ENCODE measurements at regions not wholly inside any gene's neighbourhood (a gene's known extent, or its start where the extent isn't known, plus 50 kb on each side); places are given as distances from the start of the nearest gene placed in this dataset.
"Not testable (repeated sequence)": the region's sequence is repeated elsewhere in the genome, so short reads cannot be mapped to it uniquely, and the experiment has no call there.

DNA sequence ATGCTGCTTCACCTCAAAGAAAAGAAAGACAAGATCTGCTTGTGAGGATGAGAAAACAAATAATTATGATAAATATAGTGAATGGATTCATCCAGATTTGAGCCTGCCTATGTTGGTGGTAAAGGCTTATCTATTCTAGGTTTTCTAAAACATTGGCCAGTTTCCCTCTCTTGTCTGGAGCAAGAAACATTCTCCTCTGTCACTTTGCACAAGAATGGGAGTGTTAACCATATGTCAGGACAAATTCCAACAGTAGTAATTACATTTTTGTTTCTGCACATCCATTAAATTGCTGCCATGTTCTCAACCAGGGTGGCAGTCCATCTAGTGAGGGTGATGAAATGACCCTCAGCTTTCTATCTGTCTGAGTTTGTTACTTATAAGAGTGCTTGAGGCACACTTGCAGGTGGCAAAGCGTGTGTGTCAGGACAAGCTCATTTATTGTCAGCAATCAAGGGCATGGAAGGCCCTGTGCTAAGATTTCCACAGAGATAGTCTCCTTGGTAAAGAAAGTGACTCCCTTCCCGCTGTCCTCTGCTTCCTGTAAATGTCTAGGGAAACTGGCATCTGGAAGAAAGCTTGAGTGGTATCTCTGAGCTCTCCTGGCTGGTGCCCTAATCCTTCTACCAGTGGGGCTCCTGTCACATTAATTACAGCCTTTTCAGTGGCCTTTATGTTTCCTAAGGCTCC, 502.1 kb upstream of the FLRT2 start:
- DNase-seq = no peak

- DNase-seq = no peak
Measured at GRCh38 chr14:85037411-85037810, 492.5 kb upstream of the FLRT2 start.

DNA sequence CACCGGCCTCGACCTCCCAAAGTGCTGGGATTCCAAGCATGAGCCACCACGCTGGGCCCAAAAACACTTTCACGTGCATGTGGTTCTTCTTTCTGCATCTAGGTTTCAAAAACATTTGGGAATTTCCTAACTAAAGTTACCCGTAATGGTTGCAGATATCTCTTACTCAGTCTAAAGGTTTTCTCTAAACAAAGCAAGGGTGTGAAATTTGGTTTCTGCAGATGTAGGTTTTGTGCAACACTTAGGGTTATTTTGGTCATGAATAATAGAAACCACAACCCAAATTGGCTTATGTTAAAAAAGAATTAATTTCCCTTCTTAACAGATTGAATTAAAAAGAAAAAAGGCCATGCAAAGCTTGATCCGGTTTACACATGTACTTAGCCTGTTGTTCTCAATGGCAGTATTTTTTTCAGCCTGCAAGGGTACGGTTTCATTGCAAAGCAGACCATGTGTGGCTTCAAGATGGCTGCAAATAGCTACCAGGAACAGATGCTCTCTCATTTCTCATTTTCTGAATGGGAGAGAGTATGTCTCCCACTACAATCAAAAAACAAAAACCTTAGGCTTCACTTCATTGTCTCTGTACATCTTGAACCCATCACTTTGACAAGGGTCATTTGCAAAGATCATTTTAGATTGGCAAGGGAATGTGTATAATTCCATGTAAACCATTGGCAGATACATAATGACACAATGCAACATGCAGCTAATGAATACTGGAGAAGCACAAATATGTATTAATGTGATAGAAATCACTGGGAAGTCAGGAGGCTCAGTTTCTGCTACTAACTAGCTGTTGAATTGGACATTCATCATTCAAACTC, 491.2 kb upstream of the FLRT2 start:
- no peak for DNase-seq

DNA sequence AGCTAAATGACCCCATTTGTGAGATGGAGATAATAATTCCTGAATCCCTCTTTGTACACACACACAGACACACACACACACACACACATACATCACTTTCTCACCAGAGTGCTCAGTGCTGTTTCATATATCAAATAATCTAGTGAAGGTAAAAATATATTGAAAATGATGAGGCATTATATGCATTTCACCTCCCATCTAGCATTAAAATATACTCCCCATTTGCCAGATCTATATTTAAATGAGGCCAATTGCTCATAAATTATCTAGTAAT, 490.7 kb upstream of the FLRT2 start:
- no peak for DNase-seq

DNA sequence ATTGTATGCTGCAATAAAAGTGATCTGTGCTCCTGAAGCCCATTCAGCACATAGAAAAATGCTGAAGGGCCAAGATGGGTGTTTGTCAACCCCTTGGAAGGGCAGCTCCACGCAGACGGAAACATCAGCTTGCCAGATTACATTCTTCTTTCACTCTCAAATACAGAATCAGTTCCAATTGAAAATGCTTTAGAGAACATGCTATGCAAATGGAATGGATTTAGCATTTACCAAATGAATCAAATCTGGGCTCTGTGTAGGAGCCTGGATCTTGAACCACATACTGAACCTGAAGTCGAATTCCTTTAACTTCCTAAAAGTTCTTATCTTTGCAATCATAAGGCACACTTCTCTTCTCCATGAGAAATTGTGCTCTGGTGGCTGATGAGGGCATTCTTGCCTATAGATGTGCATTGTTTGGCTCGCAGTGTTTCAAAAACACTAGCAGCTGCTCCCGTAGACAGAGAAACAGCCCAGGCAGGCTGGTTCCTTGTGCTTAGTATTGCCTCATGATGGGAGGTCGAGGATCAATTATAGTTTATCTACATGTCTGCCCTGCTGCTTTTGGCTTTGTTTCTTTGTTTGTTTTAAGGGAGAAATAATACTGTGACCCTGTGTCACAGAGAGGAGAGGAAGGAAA, 489.8 kb upstream of the FLRT2 start:
- no peak for DNase-seq

DNA sequence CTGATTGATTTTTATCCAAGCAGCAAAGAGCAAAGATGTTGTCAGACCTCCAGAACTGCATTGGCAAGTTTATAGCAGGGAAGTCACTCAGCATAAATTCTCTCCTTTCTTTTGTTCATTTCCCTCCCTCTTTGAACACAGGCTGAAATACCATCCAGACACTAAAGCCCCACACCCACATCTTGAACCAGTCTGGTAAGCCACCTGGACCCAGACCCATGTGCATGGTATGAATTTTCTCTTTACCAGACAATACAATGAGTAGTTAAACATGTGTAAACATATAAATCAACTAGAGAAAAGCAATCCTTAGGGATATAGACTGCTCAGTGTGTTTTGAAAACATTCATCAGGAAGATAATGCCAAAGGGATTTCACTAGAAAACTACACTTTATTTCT, 488.3 kb upstream of the FLRT2 start:
- no peak for DNase-seq

- no peak for DNase-seq
Measured at GRCh38 chr14:85042301-85042700, 487.6 kb upstream of the FLRT2 start.

- DNase-seq = no peak
Measured at GRCh38 chr14:85050180-85050579, 479.8 kb upstream of the FLRT2 start.

DNA sequence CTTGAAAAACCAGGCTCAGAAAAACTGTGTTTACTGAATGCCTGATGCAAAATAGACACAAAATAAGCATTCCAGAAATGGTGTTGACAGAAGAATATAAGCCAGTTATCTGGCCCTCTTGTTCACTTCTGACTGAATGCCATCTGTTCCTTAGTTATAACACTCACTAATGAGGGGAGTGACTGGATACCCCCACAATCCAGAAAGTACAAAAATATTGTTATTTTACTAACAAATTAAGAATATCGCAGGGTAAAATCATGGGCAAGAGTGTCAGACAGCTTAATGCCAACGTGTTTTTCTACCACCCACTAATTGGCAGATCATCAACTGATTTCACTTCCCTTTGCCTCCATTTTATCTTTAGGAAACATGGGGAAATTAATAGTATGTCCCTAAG, 477.3 kb upstream of the FLRT2 start:
- DNase-seq = no peak

DNA sequence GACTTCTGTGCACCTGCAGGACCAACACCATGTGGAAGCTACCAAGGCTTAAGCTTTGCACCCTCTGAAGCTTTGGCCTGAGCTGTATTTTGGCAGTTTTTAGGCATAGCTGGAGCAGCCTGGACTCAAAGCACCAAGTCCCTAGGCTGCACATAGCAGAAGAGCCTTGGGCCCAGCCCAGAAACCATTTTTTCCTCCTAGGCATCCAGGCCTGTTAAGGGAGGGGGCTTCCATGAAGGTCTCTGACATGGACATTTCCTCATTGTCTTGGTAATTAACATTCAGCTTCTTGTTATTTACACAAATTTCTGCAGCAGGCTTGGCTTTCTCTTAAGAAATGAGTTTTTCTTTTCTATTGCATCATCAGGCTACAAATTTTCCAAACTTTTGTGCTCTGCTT, 475.8 kb upstream of the FLRT2 start:
- DNase-seq = no peak

DNA sequence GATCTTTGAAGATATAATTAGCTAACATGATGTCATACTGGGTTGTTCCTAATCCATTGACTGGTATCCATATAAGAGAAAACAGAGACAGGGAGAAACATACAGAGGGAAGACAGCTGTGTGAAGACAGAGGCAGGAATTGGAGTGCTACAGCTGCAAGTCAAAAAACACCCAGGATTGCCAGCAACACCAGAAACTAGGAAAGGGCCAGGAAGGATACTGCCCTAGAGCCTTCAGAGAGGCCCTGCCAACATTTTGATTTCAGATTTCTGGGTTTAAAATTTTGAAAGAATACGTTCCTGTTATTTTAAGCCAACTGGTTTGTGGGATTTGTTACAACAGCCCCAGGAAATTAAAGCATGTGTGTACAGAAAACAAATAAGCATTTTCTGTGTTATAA, 473.7 kb upstream of the FLRT2 start:
- no peak for DNase-seq

GRCh38 chr14:85057221-85057620, 472.7 kb upstream of the FLRT2 start:
- no peak for DNase-seq

DNA sequence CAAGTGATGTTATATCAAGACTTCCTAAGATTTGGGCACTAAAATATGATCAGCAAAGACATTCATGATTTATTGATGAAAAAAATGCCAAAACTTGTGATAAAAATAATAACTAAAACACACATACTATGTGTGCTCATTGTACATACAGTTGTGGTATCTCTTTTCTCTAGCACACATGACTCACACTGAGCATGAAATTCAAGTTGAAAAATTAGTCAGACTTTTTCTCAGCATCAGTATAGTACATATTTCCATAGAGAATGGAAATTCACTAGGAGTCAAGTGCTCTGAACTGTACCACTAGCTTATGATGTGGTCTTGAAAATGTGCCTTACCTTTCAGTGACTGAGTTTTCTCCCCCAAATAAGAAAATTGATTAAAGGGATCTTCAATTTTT, 471.8 kb upstream of the FLRT2 start:
- DNase-seq = no peak

GRCh38 chr14:85060121-85060520, 469.8 kb upstream of the FLRT2 start:
- DNase-seq = no peak

DNA sequence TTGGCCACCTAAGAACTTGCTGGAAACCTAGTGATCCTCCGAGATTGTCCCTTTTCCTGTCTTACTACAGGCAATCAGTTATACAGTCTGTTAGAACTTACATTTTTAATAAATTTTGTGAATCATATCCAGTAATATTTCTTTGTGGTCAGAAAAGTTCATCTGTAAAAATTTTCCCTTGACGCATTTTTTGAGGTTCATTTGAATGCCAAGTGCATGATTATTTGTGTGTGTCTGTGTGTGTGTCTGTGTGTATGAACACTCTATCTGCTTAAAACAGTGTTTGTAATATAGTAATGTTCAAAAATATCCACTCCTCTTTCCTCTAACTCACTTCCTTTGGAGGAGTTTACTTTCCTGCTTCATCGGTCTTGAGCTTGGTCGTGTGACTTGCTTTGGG, 468.7 kb upstream of the FLRT2 start:
- DNase-seq = no peak

- DNase-seq = no peak
Measured at GRCh38 chr14:85063747-85064146, 466.2 kb upstream of the FLRT2 start.

DNA sequence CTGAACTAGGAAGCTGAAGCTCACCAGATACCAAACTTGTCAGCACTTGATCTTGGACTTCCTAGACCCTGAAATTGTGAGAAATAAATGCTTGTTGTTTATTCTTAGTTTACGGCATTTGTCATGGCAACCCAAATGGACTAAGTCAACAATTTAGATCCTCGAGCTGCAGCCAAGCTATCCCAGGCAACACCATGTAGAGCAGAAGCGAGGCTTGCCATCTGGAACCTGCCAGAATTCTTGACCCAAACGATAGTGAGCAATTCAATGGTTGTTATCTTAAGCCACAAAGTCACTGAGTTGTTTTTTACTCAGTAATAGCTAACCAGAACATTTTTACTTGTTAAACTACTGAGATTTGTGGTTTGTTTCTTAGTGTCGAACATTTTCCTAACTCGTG, 458.5 kb upstream of the FLRT2 start:
- DNase-seq = no peak

DNA sequence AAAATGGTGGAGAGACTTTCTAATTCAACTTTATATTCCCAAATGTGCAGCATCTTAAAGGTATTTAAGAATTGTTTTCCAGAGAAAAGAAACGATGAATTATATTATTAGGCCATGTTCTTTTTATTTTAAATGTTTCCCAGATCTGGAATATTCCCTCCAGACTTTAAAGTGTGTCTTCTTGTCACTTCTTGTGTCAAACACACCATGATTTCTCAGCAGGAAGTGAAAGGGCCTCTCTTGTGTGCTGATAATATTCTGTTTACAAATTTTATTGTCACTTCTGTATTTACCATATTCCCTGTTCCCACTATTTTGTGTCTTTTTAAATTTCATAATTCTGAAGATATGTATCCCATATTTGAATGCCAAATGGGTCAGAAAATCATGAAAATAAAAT, 455.0 kb upstream of the FLRT2 start:
- no peak for DNase-seq

DNA sequence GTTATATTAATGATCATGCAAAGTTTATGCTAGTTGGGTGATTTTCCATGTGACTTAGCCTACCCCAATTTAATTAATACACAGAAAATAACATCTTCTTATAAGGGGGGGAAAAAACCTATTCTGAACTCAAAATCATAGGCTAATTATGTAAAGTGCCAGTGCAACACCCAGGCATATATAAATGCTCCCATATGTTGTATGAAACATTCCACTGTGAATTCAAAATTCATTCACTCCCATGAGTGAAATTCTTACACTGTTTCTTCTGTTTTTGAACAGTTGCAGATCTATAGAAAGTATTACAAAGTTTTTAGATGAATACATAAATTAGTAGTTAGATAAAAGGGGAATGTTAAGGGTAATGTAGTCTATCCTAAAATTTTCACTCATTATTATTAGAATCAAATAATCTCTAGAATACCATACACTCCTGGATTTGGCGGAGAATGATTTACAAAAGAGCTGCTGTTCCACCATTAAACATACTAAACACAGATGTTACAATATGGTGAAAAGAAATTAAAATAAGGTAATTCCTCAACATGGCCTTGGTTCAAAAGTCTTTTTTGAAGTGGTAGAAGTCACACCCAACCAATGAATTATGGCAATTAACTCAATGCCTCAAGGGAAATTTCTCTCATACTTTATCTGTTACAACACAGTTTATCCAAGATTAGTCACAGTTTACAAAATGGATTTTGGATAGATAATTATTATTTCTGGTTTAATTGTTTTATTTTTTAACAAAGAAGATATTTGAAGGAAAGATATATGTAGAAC, 454.1 kb upstream of the FLRT2 start:
- DNase-seq = no peak

DNA sequence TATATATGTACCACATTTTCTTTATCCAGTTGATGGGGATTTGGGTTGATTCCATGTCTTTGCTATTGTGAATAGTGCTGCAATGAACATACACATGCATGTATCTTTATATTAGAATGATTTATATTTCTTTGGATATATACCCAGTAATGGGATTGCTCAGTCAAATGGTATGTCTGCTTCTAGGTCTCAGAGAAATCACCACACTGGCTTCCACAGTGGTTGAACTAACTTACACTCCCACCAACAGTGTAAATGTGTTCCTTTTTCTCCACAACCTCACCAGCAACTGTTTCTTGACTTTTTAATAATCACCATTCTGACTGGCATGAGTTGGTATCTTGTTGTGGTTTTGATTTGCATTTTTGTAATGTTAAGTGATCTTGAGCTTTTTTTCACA, 452.2 kb upstream of the FLRT2 start:
- not testable (repeated sequence) for DNase-seq

DNA sequence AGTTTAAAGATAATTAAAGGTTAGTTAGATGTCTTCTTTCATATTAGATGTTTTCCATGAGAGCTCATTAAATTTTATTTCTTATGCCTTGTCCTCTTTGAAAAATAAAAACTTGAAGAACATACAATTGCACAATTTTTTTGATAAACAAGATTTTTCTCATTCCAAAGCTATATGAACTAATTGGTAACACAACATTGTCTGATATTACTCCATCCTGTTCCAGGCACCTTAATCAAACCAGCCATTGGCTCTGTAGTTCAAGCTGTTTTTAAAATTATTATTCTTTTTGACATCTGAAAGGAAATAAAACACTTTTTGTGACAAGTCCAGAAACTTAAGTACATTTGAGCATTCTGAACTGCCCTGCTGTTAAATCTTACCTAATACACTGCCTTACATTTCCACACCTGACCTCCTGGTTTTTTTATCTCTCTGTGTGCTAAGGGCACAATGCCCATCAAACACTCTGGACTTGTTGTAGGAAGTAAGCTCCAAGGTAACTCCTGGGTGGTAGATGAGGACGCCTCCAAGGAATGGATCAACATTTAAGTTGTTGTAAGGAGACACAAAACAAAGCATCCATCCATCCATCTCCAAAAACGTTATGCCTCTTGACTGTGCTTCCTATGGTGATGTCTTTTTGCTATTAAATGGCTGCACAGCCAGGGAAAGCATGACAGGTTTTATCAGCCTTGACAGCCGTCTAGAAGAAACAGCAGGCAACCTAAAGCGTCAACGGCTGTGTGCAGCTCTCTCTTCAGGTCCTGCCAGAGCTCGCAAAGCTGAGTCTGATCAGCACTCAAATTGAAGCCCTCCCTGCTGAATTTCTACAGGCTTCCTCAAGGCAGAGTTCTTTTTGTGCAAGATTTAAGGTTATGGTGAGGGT, 449.9 kb upstream of the FLRT2 start:
- DNase-seq = no peak

DNA sequence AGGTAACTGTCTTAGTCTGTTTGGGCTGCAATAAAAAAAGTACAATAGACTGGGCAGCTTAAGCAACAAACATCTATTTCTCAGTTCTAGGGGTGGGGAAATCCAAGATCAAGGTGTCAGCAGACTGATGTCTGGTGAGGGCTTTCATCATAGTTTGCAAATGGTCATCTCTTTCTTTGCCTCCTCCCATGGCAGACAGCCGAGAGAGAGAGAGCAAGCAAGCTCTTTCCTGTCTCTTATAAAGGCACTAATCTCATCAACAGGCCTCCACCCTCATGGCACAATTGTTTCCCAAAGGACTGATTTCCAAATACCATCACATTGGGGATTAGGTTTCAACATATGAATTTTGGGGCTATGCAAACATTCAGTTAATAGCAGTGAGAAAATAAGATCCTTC, 445.6 kb upstream of the FLRT2 start:
- no peak for DNase-seq

GRCh38 chr14:85085981-85086380, 444.0 kb upstream of the FLRT2 start:
- DNase-seq = no peak
